Hindlimb muscle (tissue), 1 donor: ENCODE measurements at regions not wholly inside any gene's neighbourhood (a gene's known extent, or its start where the extent isn't known, plus 50 kb on each side); places are given as distances from the start of the nearest gene placed in this dataset.

Source experiments
- DNase-seq: peaks from one replicate; pipeline ENCODE4 v3.0.0-alpha.2; 2013

DNA sequence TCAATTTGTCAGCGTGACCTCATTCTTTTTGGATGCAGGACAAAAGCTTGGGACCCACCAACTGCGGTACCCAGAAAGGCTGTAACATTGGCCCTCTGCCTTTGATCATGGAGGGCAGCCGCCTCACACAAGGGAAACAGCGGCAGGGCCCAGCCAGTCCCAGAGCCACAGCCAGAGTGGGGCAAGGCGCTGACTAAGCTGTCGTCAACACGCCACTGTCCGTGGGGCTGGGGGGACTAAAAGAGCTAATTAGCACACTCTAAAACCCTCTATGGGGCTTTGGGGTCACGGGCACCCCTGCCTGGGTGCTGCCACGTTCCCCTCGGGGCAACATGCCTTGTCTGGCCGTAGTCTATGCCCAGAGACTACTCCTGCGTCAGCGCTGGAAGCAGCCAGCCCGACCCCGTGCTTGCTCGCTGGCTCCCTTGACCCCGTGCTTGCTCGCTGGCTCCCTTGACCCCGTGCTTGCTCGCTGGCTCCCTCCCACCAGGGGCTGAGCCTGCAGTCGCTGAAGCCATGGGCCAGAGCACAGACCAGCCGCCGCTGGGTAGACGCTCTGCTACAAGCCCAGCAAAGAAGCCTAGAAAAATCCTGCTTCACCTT is 598.4 kb downstream of the MBD2 start:
- DNase-seq = no peak

DNA sequence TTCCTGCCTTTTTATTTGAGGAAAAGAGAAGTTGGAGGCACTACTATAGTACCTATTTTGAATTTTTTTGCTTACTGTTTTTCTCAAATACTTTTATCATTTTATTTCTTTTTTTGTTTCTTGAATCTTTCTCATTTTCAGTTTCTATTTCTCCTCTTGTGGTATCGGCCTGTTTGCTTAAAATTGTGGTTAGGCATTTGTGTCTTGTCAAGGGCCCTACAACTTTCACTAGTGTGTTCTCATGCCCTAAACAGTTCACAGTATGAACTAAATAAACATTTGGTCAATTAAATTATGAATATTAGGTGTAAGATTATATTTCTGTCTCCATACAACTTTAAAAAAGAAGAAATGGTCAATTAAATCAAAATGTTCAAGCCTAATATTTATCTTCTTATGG is 613.5 kb downstream of the MBD2 start:
- DNase-seq = no peak

- no peak for DNase-seq
Observed at GRCh38 chr18:53606792-53607191, 617.7 kb downstream of the MBD2 start.

DNA sequence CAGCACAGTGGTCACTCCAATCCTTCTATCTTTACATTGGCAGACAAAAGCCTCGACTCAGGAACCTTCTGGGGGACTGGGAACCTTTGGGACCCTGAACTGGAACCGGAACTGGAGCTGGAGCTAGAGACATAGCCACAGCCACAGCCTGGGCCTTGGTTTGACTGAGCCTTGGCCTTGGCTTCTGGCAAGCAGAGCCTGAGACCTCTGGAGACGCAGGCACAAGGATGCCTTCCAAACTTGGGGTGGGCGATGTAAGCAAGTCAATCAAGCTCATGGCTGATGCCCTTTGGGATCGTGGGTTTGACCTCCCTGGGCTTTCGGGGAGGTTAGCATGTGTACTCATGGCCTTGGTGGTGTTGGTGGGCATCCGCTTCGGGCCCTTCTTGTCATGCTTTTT is 619.3 kb downstream of the MBD2 start:
- no peak for DNase-seq

DNA sequence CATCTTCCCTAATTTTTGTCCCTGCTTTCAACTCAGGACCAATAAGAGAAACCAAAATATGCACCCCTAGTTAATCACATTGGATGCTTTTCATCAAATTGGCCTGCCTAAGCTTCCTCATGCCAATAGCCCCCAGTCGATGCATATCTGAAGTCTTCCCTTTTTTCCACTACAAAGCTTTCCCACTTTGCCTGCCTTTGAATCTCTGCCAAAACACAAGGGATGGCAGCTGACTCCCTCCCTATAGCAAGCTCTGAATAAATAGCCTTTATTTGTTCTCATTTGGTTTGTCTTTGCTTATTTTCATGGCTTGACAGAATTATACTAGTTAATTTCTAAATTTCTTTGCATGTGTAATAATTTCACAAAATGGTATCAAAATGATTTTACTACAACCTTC is 621.2 kb downstream of the MBD2 start:
- DNase-seq = no peak

GRCh38 chr18:53601344-53601743 is 623.1 kb downstream of the MBD2 start:
- no peak for DNase-seq

DNA sequence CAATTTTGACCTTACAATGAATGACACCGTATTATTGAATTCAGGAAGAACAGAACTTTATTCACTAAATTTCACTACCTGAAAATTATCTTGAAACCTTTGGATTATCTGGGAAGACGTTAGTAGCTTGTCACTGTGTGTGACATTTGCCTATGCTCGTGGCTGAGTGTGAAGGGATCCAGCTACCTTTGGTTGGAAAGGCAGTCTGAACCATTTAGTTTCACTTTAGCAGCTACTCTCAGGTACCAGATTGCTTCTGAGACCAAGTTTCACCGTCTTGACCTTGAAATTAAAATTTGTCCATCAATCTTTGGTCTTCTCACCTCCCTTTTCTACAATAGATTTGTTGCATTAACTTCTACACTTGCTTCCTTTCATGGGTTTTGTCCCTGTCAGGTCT is 637.5 kb downstream of the MBD2 start:
- DNase-seq = no peak
